IgD-negative memory B cell (primary cell): ENCODE measurements at regions not wholly inside any gene's neighbourhood (a gene's known extent, or its start where the extent isn't known, plus 50 kb on each side); places are given as distances from the start of the nearest gene placed in this dataset.

ENCODE experiments used
- H3K27ac Mint-ChIP-seq, 3 donors: one replicate each; pipeline ENCODE4 v1.8.0; 2020 to 2022; ENCODE audit warnings: mild to moderate bottlenecking in 3 of 3, mixed read lengths in 3 of 3, moderate library complexity in 1 of 3
- H3K27me3 Mint-ChIP-seq: one replicate; pipeline ENCODE4 v1.8.0; 2021; ENCODE audit warnings: mixed read lengths
- H3K36me3 Mint-ChIP-seq: one replicate; pipeline ENCODE4 v1.8.0; 2020; ENCODE audit warnings: mild to moderate bottlenecking, mixed read lengths
- H3K4me1 Mint-ChIP-seq, 3 donors: one replicate each; pipeline ENCODE4 v1.8.0; 2020 to 2022; ENCODE audit warnings: mixed read lengths in 3 of 3, mild to moderate bottlenecking in 1 of 3
- H3K4me3 Mint-ChIP-seq, 4 donors: one replicate each; pipeline ENCODE4 v1.8.0; 2020 to 2022; ENCODE audit warnings: mild to moderate bottlenecking in 4 of 4, mixed read lengths in 4 of 4, moderate library complexity in 3 of 4
- H3K9me3 Mint-ChIP-seq, 3 donors: one replicate each; pipeline ENCODE4 v1.8.0; 2020 to 2021; ENCODE audit warnings: mixed read lengths in 3 of 3, mild to moderate bottlenecking in 1 of 3

GRCh38 chr7:24175603-24176002 lies 108.4 kb upstream of the NPY start:
- Mint-ChIP-seq H3K4me1 (no peaks in the 10 kb centered on the region), H3K36me3 (no peaks in the 10 kb centered on the region), H3K27ac (no peak overlapping the region), H3K4me3 (no peak overlapping the region), H3K9me3 (no peaks in the 10 kb centered on the region), H3K27me3 (peaks cover 5% of the 10 kb centered on the region)

- Mint-ChIP-seq H3K27ac (no peak overlapping the region), H3K4me1 (no peaks in the 10 kb centered on the region), H3K36me3 (no peaks in the 10 kb centered on the region), H3K9me3 (no peaks in the 10 kb centered on the region), H3K27me3 (peaks cover 4% of the 10 kb centered on the region), H3K4me3 (no peak overlapping the region)
These were observed 105.0 kb upstream of the NPY start for GRCh38 chr7:24178811-24179570.

- no peak overlapping the region for H3K4me3 Mint-ChIP-seq
- H3K4me1 Mint-ChIP-seq, result no peaks in the 10 kb centered on the region
- H3K27me3 Mint-ChIP-seq, result peaks cover 4% of the 10 kb centered on the region
- H3K27ac Mint-ChIP-seq, result no peak overlapping the region
- H3K36me3 Mint-ChIP-seq, result no peaks in the 10 kb centered on the region
- peaks cover 4 to 7% (median 4%) of the 10 kb centered on the region in 3 donors for H3K9me3 Mint-ChIP-seq
These were observed 92.6 kb upstream of the NPY start for GRCh38 chr7:24191362-24191761.

GRCh38 chr7:24192053-24192452 lies 91.9 kb upstream of the NPY start:
- peaks cover 4 to 6% (median 4%) of the 10 kb centered on the region in 3 donors for H3K9me3 Mint-ChIP-seq
- H3K36me3 Mint-ChIP-seq, result no peaks in the 10 kb centered on the region
- no peak overlapping the region for H3K27ac Mint-ChIP-seq
- H3K4me3 Mint-ChIP-seq, result no peak overlapping the region
- H3K27me3 Mint-ChIP-seq, result peaks cover 4% of the 10 kb centered on the region
- H3K4me1 Mint-ChIP-seq, result no peaks in the 10 kb centered on the region

- Mint-ChIP-seq H3K27me3 (peaks cover 4% of the 10 kb centered on the region), H3K4me3 (no peak overlapping the region), H3K27ac (no peak overlapping the region), H3K4me1 (no peaks in the 10 kb centered on the region), H3K36me3 (no peaks in the 10 kb centered on the region), H3K9me3 (peaks cover 0 to 2% (median 1%) of the 10 kb centered on the region in 3 donors)
These were observed 91.3 kb upstream of the NPY start for GRCh38 chr7:24192691-24193090.

GRCh38 chr7:24197852-24198251 lies 86.1 kb upstream of the NPY start:
- H3K27me3 Mint-ChIP-seq, result peaks cover 1% of the 10 kb centered on the region
- H3K4me3 Mint-ChIP-seq, result no peak overlapping the region

GRCh38 chr7:24199978-24200377 lies 84.0 kb upstream of the NPY start:
- Mint-ChIP-seq H3K27ac (no peak overlapping the region), H3K4me3 (no peak overlapping the region), H3K36me3 (no peaks in the 10 kb centered on the region), H3K27me3 (no peaks in the 10 kb centered on the region), H3K9me3 (peaks cover 0 to 2% (median 0%) of the 10 kb centered on the region in 3 donors), H3K4me1 (peaks cover 0 to 1% (median 0%) of the 10 kb centered on the region in 3 donors)

More at GRCh38 chr7:24197852-24198251, 86.1 kb upstream of the NPY start:
- no peak overlapping the region for H3K27ac Mint-ChIP-seq
- H3K4me1 Mint-ChIP-seq, result peaks cover 0 to 1% (median 0%) of the 10 kb centered on the region in 3 donors
- H3K36me3 Mint-ChIP-seq, result no peaks in the 10 kb centered on the region
- H3K9me3 Mint-ChIP-seq, result peaks cover 0 to 2% (median 0%) of the 10 kb centered on the region in 3 donors

- Mint-ChIP-seq H3K4me3 (no peak overlapping the region), H3K27ac (no peak overlapping the region), H3K27me3 (no peaks in the 10 kb centered on the region)
These were observed 83.5 kb upstream of the NPY start for GRCh38 chr7:24200407-24200966.

GRCh38 chr7:24201226-24201625 lies 82.8 kb upstream of the NPY start:
- Mint-ChIP-seq H3K36me3 (no peaks in the 10 kb centered on the region), H3K27me3 (no peaks in the 10 kb centered on the region), H3K4me1 (peaks cover 0 to 1% (median 0%) of the 10 kb centered on the region in 3 donors), H3K9me3 (no peaks in the 10 kb centered on the region), H3K4me3 (no peak overlapping the region), H3K27ac (no peak overlapping the region)

More at GRCh38 chr7:24200407-24200966, 83.5 kb upstream of the NPY start:
- H3K4me1 Mint-ChIP-seq, result peaks cover 0 to 1% (median 0%) of the 10 kb centered on the region in 3 donors
- H3K9me3 Mint-ChIP-seq, result no peaks in the 10 kb centered on the region
- no peaks in the 10 kb centered on the region for H3K36me3 Mint-ChIP-seq

- Mint-ChIP-seq H3K4me3 (no peak overlapping the region), H3K4me1 (no peaks in the 10 kb centered on the region)
These were observed 71.9 kb upstream of the NPY start for GRCh38 chr7:24212073-24212472.

GRCh38 chr7:24213311-24213710 lies 70.7 kb upstream of the NPY start:
- H3K4me1 Mint-ChIP-seq, result no peaks in the 10 kb centered on the region
- H3K27me3 Mint-ChIP-seq, result no peaks in the 10 kb centered on the region
- no peaks in the 10 kb centered on the region for H3K36me3 Mint-ChIP-seq
- no peaks in the 10 kb centered on the region for H3K9me3 Mint-ChIP-seq
- H3K27ac Mint-ChIP-seq, result no peak overlapping the region
- H3K4me3 Mint-ChIP-seq, result no peak overlapping the region

More at GRCh38 chr7:24212073-24212472, 71.9 kb upstream of the NPY start:
- H3K36me3 Mint-ChIP-seq, result no peaks in the 10 kb centered on the region
- no peak overlapping the region for H3K27ac Mint-ChIP-seq
- H3K27me3 Mint-ChIP-seq, result no peaks in the 10 kb centered on the region
- no peaks in the 10 kb centered on the region for H3K9me3 Mint-ChIP-seq

- Mint-ChIP-seq H3K27ac (no peak overlapping the region), H3K27me3 (no peaks in the 10 kb centered on the region), H3K9me3 (no peaks in the 10 kb centered on the region), H3K4me3 (no peak overlapping the region), H3K4me1 (no peaks in the 10 kb centered on the region), H3K36me3 (no peaks in the 10 kb centered on the region)
These were observed 69.3 kb upstream of the NPY start for GRCh38 chr7:24214670-24215069.

GRCh38 chr7:24216576-24217125 lies 67.3 kb upstream of the NPY start:
- Mint-ChIP-seq H3K27ac (no peak overlapping the region), H3K9me3 (no peaks in the 10 kb centered on the region), H3K27me3 (no peaks in the 10 kb centered on the region), H3K4me1 (no peaks in the 10 kb centered on the region), H3K36me3 (peaks cover 4% of the 10 kb centered on the region), H3K4me3 (no peak overlapping the region)

- peaks cover 0 to under 1% (median 0%) of the 10 kb centered on the region in 3 donors for H3K4me1 Mint-ChIP-seq
- peaks cover 4 to 6% (median 5%) of the 10 kb centered on the region in 3 donors for H3K9me3 Mint-ChIP-seq
- no peak overlapping the region for H3K27ac Mint-ChIP-seq
- peaks cover 7% of the 10 kb centered on the region for H3K36me3 Mint-ChIP-seq
- no peak overlapping the region for H3K4me3 Mint-ChIP-seq
- H3K27me3 Mint-ChIP-seq, result no peaks in the 10 kb centered on the region
These were observed 62.5 kb upstream of the NPY start for GRCh38 chr7:24221500-24221899.

- Mint-ChIP-seq H3K27me3 (peaks cover 3% of the 10 kb centered on the region), H3K9me3 (peaks cover 4 to 6% (median 5%) of the 10 kb centered on the region in 3 donors), H3K4me3 (peak overlapping the region in 2 of 4 donors; percentile 34 to 76), H3K27ac (peak overlapping the region in 2 of 3 donors; percentile 27 to 88), H3K36me3 (peaks cover 3% of the 10 kb centered on the region), H3K4me1 (peaks cover 6 to 14% (median 11%) of the 10 kb centered on the region in 3 donors)
These were observed 56.9 kb upstream of the NPY start for GRCh38 chr7:24227068-24227467.
